Esophagus squamous epithelium (tissue), 5 donors: ENCODE measurements at regions not wholly inside any gene's neighbourhood (a gene's known extent, or its start where the extent isn't known, plus 50 kb on each side); places are given as distances from the start of the nearest gene placed in this dataset.
"Not testable (repeated sequence)": the region's sequence is repeated elsewhere in the genome, so short reads cannot be mapped to it uniquely, and the experiment has no call there.

Source experiments
- DNase-seq: peaks from one replicate; lab custom pipeline; 2025; lab: John Stamatoyannopoulos, UW
- H3K27ac ChIP-seq, 4 donors: fragments of 200-600 bp; sonication (generic); one replicate each; pipeline ENCODE4 v1.5.1; 2016 to 2019; ENCODE audit warnings: mild to moderate bottlenecking in 1 of 4
- H3K27me3 ChIP-seq, 4 donors: fragments of 200-600 bp; sonication (generic); 1 replicate in 3 of 4; 2 replicates in 1 of 4; pipeline versions ENCODE4 v1.5.1 to v1.6.0; 2017 to 2021; ENCODE audit warnings: antibody characterized with exemption in 1 of 4
- H3K36me3 ChIP-seq, 3 donors: fragments of 200-600 bp; sonication (generic); one replicate each; pipeline ENCODE4 v1.5.1; 2016 to 2019
- H3K4me1 ChIP-seq, 3 donors: fragments of 200-600 bp; sonication (generic); one replicate each; pipeline ENCODE4 v1.5.1; 2017 to 2019
- H3K4me3 ChIP-seq, 4 donors: fragments of 200-600 bp; sonication (generic); 1 replicate in 3 of 4; 2 replicates in 1 of 4; pipeline ENCODE4 v1.5.1; 2016 to 2019; ENCODE audit warnings: mild to moderate bottlenecking in 2 of 4, moderate library complexity in 1 of 4
- H3K9me3 ChIP-seq, 3 donors: fragments of 200-600 bp; sonication (generic); one replicate each; pipeline ENCODE4 v1.5.1; 2016 to 2019
- CTCF ChIP-seq, 6 experiments: fragments of 450-650 bp in 4 of 6; fragments of 200-600 bp in 2 of 6; sonication (generic) in 2 of 6; IDR thresholded peaks; one replicate each; pipeline ENCODE4 v1.5.1; 2016 to 2019; ENCODE audit warnings: antibody characterized with exemption in 6 of 6, mild to moderate bottlenecking in 4 of 6, moderate library complexity in 4 of 6
- POLR2A ChIP-seq, 4 donors: fragments of 450-650 bp; IDR thresholded peaks; one replicate each; pipeline ENCODE4 v1.6.1; 2017; ENCODE audit warnings: antibody characterized with exemption in 4 of 4, mild to moderate bottlenecking in 4 of 4, moderate library complexity in 3 of 4
- WGBS, 2 donors: methylation state at CpG; one replicate each; pipeline ENCODE4 v1.1.5; 2018; 5-methylcytosine and 5-hydroxymethylcytosine counted together
- intact Hi-C: fragments of 100-400 bp; cut with DNase I; formaldehyde crosslinking; loops from one replicate; pipeline ENCODE4 v1.15.0; 2022
- donor health status: DM: yes; HTN: yes; CAD: no.

GRCh38 chr2:43142921-43143438, 83.4 kb downstream of the ZFP36L2 start:
- Histone ChIP-seq H3K36me3 (no peaks in the 10 kb centered on the region), H3K9me3 (no peaks in the 10 kb centered on the region), H3K27me3 (no peaks in the 10 kb centered on the region), H3K4me3 (no peak overlapping the region), H3K4me1 (peaks cover 4 to 42% (median 23%) of the 10 kb centered on the region in 3 donors), H3K27ac (no peak overlapping the region)
- intact Hi-C loops: no loop called here
- WGBS, 2 donors: 92 to 100% methylated on average over 1 to 7 of the region's 7 CpGs
- DNase-seq: no peak
- TF ChIP-seq CTCF (IDR thresholded peaks at IDR 0.05): no peak
- no peak for TF ChIP-seq POLR2A (IDR thresholded peaks at IDR 0.05)

- WGBS, 2 donors: 85 to 90% methylated on average over 2 to 4 of the region's 7 CpGs
- intact Hi-C loops, DNase-seq: not testable (repeated sequence)
Measured at GRCh38 chr2:43141636-43142151, 84.7 kb downstream of the ZFP36L2 start.

GRCh38 chr2:43139996-43140621, 86.3 kb downstream of the ZFP36L2 start:
- Histone ChIP-seq H3K4me1 (peaks cover 16 to 61% (median 34%) of the 10 kb centered on the region in 3 donors), H3K9me3 (no peaks in the 10 kb centered on the region), H3K27ac (peak overlapping the region; percentile 2 to 62 (median 50)), H3K27me3 (no peaks in the 10 kb centered on the region), H3K4me3 (no peak overlapping the region), H3K36me3 (no peaks in the 10 kb centered on the region)
- TF ChIP-seq CTCF (IDR thresholded peaks at IDR 0.05): no peak
- no peak for TF ChIP-seq POLR2A (IDR thresholded peaks at IDR 0.05)
- DNase-seq: no peak
- WGBS, 2 donors: 77 to 82% methylated on average over 7 to 11 of the region's 11 CpGs
- intact Hi-C loops: no loop called here

More at GRCh38 chr2:43141636-43142151, 84.7 kb downstream of the ZFP36L2 start:
- not testable (repeated sequence) for H3K9me3 ChIP-seq, H3K27ac ChIP-seq, H3K27me3 ChIP-seq, H3K4me3 ChIP-seq, H3K36me3 ChIP-seq
- peaks cover 12 to 55% (median 34%) of the 10 kb centered on the region in 3 donors for H3K4me1 ChIP-seq

- WGBS, 2 donors: 79 to 93% methylated on average over 3 to 4 of the region's 4 CpGs
- Histone ChIP-seq H3K4me1 (peaks cover 16 to 65% (median 34%) of the 10 kb centered on the region in 3 donors), H3K27ac (peak overlapping the region; percentile 2 to 62 (median 50)), H3K9me3 (no peaks in the 10 kb centered on the region), H3K27me3 (no peaks in the 10 kb centered on the region), H3K36me3 (no peaks in the 10 kb centered on the region), H3K4me3 (no peak overlapping the region)
- no peak for DNase-seq
- TF ChIP-seq CTCF (IDR thresholded peaks at IDR 0.05) (no peak), POLR2A (IDR thresholded peaks at IDR 0.05) (no peak)
- intact Hi-C loops: no loop called here
Measured at GRCh38 chr2:43139501-43139900, 86.9 kb downstream of the ZFP36L2 start.

GRCh38 chr2:43138441-43138840, 88.0 kb downstream of the ZFP36L2 start:
- intact Hi-C loops: no loop called here
- peaks cover 19 to 75% (median 41%) of the 10 kb centered on the region in 3 donors for H3K4me1 ChIP-seq
- 93 to 94% methylated on average over 3 of the region's 3 CpGs for WGBS, 2 donors

More at GRCh38 chr2:43138441-43138840, 88.0 kb downstream of the ZFP36L2 start:
- Histone ChIP-seq H3K36me3 (no peaks in the 10 kb centered on the region), H3K9me3 (no peaks in the 10 kb centered on the region), H3K27ac (peak overlapping the region in 3 of 4 donors; percentile 47 to 90 (median 77)), H3K27me3 (no peaks in the 10 kb centered on the region), H3K4me3 (no peak overlapping the region)
- no peak for DNase-seq
- TF ChIP-seq POLR2A (IDR thresholded peaks at IDR 0.05) (no peak), CTCF (IDR thresholded peaks at IDR 0.05) (no peak)
